ENCODE measurements at regions not wholly inside any gene's neighbourhood (a gene's known extent, or its start where the extent isn't known, plus 50 kb on each side); places are given as distances from the start of the nearest gene placed in this dataset.
"Not testable (repeated sequence)": the region's sequence is repeated elsewhere in the genome, so short reads cannot be mapped to it uniquely, and the experiment has no call there.

- no peak for DNase-seq (ENCODE audit: low spot score)
These were observed 403.7 kb downstream of the BTG1 start for GRCh38 chr12:91741932-91742331.

DNA sequence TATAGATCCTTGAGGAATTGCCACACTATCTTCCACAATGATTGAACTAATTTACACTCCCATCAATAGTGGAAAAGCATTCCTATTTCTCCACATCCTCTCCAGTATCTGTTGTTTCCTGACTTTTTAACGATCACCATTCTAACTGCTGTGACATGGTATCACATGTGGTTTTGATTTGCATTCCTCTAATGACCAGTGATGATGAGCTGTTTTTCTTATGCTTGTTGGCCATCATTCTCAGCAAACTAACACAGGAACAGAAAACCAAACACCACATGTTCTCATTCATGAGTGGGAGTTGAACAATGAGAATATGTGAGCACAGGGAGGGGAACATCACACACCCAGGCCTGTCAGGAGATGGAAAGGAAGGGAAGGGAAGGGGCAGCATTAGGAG lies 411.8 kb downstream of the BTG1 start:
- not testable (repeated sequence) for DNase-seq (ENCODE audit: low spot score)

DNA sequence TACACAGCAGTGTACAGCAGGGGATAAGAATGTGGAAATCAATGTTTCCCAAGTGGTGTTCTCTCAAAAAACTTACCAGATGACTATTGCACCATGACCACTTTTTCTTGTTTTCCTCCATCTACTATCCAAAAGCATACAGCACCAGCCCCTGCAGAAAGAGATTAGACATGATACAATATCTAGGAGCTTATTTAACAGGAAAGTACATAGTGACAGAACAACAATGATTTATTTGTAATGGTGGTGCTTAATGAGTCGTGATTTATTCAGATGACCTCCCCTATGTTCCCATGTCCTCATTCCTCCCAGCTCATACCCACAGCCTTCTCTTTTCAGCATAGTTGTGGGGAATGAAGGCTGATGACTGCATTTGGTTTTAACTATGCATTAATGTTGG lies 413.6 kb downstream of the BTG1 start:
- no peak for DNase-seq (ENCODE audit: low spot score)

- no peak for DNase-seq (ENCODE audit: low spot score)
These were observed 416.1 kb downstream of the BTG1 start for GRCh38 chr12:91729543-91729942.

- no peak for DNase-seq (ENCODE audit: low spot score)
These were observed 422.5 kb downstream of the BTG1 start for GRCh38 chr12:91723191-91723590.

DNA sequence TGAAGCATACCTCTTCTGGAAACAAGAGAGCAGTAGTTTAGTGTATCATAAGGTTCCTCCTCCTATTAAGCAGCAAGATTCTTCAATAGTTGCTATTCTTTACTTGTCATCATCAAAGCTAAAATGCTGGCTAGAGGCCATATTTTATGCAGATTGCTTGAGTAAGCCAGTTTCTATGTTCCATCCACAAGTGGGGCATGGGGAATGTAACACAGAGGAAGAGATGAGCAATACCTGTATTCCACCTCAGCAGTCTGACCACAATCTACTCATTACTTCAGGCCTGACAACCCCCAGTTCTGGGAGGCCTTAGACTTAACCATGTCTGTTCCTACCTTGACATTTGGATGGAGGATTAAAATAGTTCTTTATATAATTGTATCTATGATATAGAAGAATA lies 423.6 kb downstream of the BTG1 start:
- DNase-seq (ENCODE audit: low spot score), result no peak

DNA sequence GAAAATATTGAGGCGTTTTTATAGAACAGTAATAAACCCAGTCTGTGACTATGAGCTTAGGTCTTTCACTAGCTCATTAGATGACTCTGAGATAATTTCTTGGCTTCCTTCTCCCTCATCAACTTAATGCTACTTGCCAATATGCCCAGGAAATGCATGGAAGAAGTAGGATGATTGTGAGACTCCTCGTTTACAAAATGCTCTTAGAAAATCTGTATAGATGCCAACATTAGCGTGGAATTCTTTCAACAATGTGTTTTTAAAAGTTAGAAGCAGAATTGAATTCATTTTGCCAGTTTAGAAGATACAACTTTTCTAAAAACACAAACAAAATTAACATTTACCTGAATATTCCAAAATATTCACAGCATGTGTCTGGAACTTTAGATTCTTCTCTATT lies 424.6 kb downstream of the BTG1 start:
- DNase-seq (ENCODE audit: low spot score), result no peak

DNA sequence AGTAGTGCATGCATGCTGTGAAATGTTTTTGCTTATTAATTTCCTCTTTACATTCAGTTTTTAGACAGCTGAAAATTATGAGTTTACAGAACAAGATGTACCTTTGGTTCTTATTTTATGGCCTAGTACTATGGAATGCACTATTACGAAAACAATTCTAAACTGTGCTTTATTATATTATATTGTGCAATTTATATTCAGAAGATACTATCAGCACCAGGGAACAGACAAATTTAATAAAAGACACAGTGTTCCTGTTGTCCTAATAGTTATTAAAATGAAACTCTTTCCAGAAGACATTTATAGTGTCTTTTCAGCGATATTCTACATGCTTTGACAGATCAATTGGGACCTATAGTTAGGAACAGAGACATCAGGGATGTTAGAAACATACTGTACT lies 427.3 kb downstream of the BTG1 start:
- no peak for DNase-seq (ENCODE audit: low spot score)

- DNase-seq (ENCODE audit: low spot score), result no peak
These were observed 427.8 kb downstream of the BTG1 start for GRCh38 chr12:91717804-91718203.

DNA sequence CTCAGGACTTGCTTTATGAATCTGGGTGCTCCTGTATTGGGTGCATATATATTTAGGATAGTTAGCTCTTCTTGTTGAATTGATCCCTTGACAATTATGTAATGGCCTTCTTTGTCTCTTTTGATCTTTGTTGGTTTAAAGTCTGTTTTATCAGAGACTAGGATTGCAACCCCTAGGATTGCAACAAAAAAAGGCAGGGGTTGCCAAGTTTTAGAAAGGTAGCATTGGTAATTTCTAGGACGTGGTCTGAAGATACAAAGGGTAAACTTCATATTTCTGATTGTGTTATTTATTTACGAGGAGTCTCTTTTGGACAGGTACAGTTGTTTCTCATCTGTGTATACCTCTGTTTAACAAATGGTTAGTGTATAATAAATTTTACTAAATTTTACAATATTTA lies 433.7 kb downstream of the BTG1 start:
- DNase-seq (ENCODE audit: low spot score), result not testable (repeated sequence)

DNA sequence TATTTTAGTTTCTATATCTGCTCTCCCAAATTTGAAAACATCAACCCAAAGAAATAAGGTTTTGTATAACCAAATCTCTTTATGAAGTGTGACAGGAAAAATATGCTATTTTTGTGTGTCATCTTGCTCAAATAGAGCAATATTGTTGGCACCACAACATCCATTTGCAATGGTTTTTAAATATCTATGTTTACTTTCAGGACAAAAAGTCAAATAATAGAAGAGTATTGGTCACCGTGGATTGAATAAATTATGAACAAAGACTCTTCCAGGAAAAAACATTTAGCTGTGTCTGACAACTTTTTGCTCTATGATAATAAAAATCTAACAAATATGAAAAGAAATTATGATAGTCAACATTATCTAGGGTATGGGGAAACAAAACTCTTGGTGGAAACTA lies 439.2 kb downstream of the BTG1 start:
- no peak for DNase-seq (ENCODE audit: low spot score)

GRCh38 chr12:91704446-91704845 lies 441.2 kb downstream of the BTG1 start:
- DNase-seq (ENCODE audit: low spot score), result no peak

DNA sequence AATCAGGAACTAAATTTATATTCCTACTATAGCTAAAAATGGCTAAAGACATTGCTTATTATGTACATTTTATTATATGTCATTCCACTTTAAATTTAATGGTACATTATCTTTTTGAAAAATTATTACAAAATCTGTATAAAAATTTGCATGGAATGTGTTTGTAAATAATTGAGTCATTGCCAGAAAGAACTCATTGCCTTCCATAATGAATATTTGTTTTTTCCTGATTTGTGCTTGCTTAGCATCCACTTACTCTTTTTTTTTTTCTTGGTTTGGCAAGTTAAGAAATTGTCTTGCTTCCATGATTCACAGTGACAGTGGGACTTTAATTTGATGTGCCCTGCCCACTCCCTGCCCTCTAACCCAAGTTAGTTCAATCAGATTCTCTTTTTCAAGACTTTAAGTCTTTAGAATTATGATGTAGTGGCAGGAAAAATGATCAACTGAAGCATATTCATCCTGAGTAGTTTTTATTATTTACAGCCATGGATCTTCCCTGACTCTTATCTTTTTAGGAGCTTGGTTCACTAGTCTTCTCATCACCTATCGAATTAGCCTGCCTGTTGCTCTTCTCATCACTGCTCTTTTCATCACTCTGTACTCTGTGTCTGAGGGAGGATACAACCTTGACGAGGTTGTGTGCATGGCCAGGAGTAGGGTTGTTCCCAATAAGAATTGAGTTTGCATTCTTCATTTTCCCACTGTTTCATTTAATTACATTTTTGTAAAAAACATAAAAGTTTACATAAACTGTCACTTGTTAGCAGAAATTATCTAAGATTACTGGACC lies 442.0 kb downstream of the BTG1 start:
- DNase-seq (ENCODE audit: low spot score), result no peak

GRCh38 chr12:91702843-91703425 lies 442.7 kb downstream of the BTG1 start:
- DNase-seq (ENCODE audit: low spot score), result no peak

- no peak for DNase-seq (ENCODE audit: low spot score)
These were observed 449.7 kb downstream of the BTG1 start for GRCh38 chr12:91695964-91696363.

- not testable (repeated sequence) for DNase-seq (ENCODE audit: low spot score)
These were observed 450.2 kb downstream of the BTG1 start for GRCh38 chr12:91695406-91695805.

- no peak for DNase-seq (ENCODE audit: low spot score)
These were observed 455.1 kb downstream of the BTG1 start for GRCh38 chr12:91690531-91690930.

GRCh38 chr12:91687052-91688017 lies 458.3 kb downstream of the BTG1 start:
- no peak for DNase-seq (ENCODE audit: low spot score)

DNA sequence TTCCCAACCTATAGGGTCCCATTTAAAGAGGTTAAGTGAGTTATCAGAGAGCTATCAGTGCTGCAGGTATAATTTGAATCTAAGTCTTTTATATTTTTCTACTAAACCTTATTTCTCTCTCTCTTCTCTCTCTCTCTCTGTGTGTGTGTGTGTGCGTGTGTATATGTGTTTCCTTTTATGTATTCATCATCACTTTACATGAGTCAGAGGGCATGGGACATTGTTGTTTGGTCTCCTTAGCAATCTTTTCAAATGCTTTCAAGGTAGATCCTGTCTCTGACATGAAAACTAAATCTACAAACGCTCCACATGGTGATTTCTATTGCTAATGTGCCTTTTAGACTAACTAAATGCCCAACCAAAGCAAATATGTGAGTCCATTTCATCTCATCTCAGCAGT lies 459.7 kb downstream of the BTG1 start:
- no peak for DNase-seq (ENCODE audit: low spot score)

GRCh38 chr12:91681751-91682150 lies 463.9 kb downstream of the BTG1 start:
- DNase-seq (ENCODE audit: low spot score), result no peak

DNA sequence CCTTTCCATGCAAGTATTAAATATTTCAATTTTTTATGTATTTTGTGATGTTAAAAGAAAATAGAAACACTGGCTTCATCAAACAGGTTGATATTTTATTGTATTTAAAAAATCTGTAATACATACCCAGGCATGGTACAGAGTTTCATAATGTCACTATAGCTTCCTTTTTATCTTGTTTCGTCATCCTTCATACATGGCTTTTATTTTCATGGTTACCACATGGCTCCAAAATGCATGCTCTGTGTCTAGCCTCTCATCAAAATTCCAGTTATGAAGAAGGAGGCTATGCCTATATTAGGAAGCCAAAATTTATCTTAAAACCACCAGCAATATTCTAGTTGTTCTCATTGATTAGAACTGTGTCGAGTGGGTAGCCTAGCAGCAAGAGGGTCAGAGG lies 464.8 kb downstream of the BTG1 start:
- no peak for DNase-seq (ENCODE audit: low spot score)

GRCh38 chr12:91677556-91677955 lies 468.1 kb downstream of the BTG1 start:
- DNase-seq (ENCODE audit: low spot score), result peak; percentile 86

GRCh38 chr12:91675401-91675800 lies 470.2 kb downstream of the BTG1 start:
- DNase-seq (ENCODE audit: low spot score), result no peak
